ENCODE measurements at regions not wholly inside any gene's neighbourhood (a gene's known extent, or its start where the extent isn't known, plus 50 kb on each side); places are given as distances from the start of the nearest gene placed in this dataset.
"Not testable (repeated sequence)": the region's sequence is repeated elsewhere in the genome, so short reads cannot be mapped to it uniquely, and the experiment has no call there.

GRCh38 chr2:131641414-131642206 lies 113.9 kb downstream of the CCDC74A start:
- peak; percentile 64 for DNase-seq

GRCh38 chr2:131643180-131643579 lies 115.5 kb downstream of the CCDC74A start:
- not testable (repeated sequence) for DNase-seq

- DNase-seq: no peak
Measured at GRCh38 chr2:131645177-131645765, 117.6 kb downstream of the CCDC74A start.

GRCh38 chr2:131646220-131646619 lies 118.5 kb downstream of the CCDC74A start:
- DNase-seq: not testable (repeated sequence)

GRCh38 chr2:131646669-131647297 lies 119.1 kb downstream of the CCDC74A start:
- DNase-seq: no peak

- not testable (repeated sequence) for DNase-seq
Measured at GRCh38 chr2:131648565-131648964, 120.9 kb downstream of the CCDC74A start.

- not testable (repeated sequence) for DNase-seq
Measured at GRCh38 chr2:131652246-131652645, 124.6 kb downstream of the CCDC74A start.

GRCh38 chr2:131654107-131654506 lies 126.4 kb downstream of the CCDC74A start:
- DNase-seq: not testable (repeated sequence)

GRCh38 chr2:131656816-131657633 lies 129.3 kb downstream of the CCDC74A start:
- no peak for DNase-seq

GRCh38 chr2:131657895-131658768 lies 130.4 kb downstream of the CCDC74A start:
- no peak for DNase-seq

GRCh38 chr2:131658769-131659131 lies 131.1 kb downstream of the CCDC74A start:
- DNase-seq: no peak

GRCh38 chr2:131659168-131659572 lies 131.5 kb downstream of the CCDC74A start:
- no peak for DNase-seq

- DNase-seq: not testable (repeated sequence)
Measured at GRCh38 chr2:131661101-131661782, 133.6 kb downstream of the CCDC74A start.

GRCh38 chr2:131661884-131662535 lies 134.3 kb downstream of the CCDC74A start:
- not testable (repeated sequence) for DNase-seq

GRCh38 chr2:131663501-131663900 lies 135.8 kb downstream of the CCDC74A start:
- not testable (repeated sequence) for DNase-seq

- DNase-seq: not testable (repeated sequence)
Measured at GRCh38 chr2:131665716-131666115, 138.0 kb downstream of the CCDC74A start.

- DNase-seq: peak; percentile 89
Measured at GRCh38 chr2:131668794-131669540, 141.3 kb downstream of the CCDC74A start.

GRCh38 chr2:131671841-131672470 lies 144.3 kb downstream of the CCDC74A start:
- DNase-seq: not testable (repeated sequence)
